Gastrocnemius medialis (tissue), 4 donors: ENCODE measurements at regions not wholly inside any gene's neighbourhood (a gene's known extent, or its start where the extent isn't known, plus 50 kb on each side); places are given as distances from the start of the nearest gene placed in this dataset.

ENCODE experiments used
- ATAC-seq, 2 donors: fragments of 150-250 bp; one replicate each; pipeline ENCODE4 v1.9.1; 2016
- DNase-seq, 2 donors: peaks; one replicate each; pipeline ENCODE4 v3.0.0-alpha.2; 2019
- H3K27ac ChIP-seq, 4 donors: fragments of 200-600 bp; sonication (generic); 1 replicate in 1 of 4; 2 replicates in 3 of 4; pipeline ENCODE4 v1.5.1; 2016 to 2018; ENCODE audit warnings: mild to moderate bottlenecking in 2 of 4, moderate library complexity in 1 of 4
- H3K27me3 ChIP-seq, 3 donors: fragments of 200-600 bp; sonication (generic) in 2 of 3; 1 replicate in 1 of 3; 2 replicates in 2 of 3; pipeline versions ENCODE4 v1.5.1 to v1.6.0; 2016 to 2019; ENCODE audit warnings: mild to moderate bottlenecking in 1 of 3, moderate library complexity in 1 of 3
- H3K36me3 ChIP-seq, 2 donors: fragments of 200-600 bp; sonication (generic) in 1 of 2; one replicate each; pipeline ENCODE4 v1.5.1; 2017 to 2018
- H3K4me1 ChIP-seq, 2 donors: fragments of 200-600 bp; sonication (generic) in 1 of 2; one replicate each; pipeline ENCODE4 v1.5.1; 2016 to 2017; ENCODE audit warnings: mild to moderate bottlenecking in 2 of 2
- H3K4me3 ChIP-seq, 4 donors: fragments of 200-600 bp; sonication (generic) in 3 of 4; 1 replicate in 1 of 4; 2 replicates in 3 of 4; pipeline ENCODE4 v1.5.1; 2016 to 2019; ENCODE audit warnings: mild to moderate bottlenecking in 2 of 4
- H3K9me3 ChIP-seq, 3 donors: fragments of 200-600 bp; sonication (generic) in 2 of 3; 1 replicate in 1 of 3; 2 replicates in 2 of 3; pipeline ENCODE4 v1.5.1; 2016 to 2019
- CTCF ChIP-seq, 5 experiments: fragments of 450-650 bp in 3 of 5; fragments of 200-600 bp in 2 of 5; sonication (generic) in 2 of 5; IDR thresholded peaks in 4 of 5; conservative IDR thresholded peaks in 1 of 5; 1 replicate in 4 of 5; 2 replicates in 1 of 5; pipeline ENCODE4 v1.5.1; 2016 to 2019; ENCODE audit warnings: antibody characterized with exemption in 5 of 5, mild to moderate bottlenecking in 3 of 5, moderate library complexity in 3 of 5
- POLR2A ChIP-seq, 2 donors: fragments of 450-650 bp; IDR thresholded peaks; one replicate each; pipeline ENCODE4 v1.6.1; 2017; ENCODE audit warnings: antibody characterized with exemption in 2 of 2, mild to moderate bottlenecking in 2 of 2, moderate library complexity in 2 of 2
- in situ Hi-C, 4 donors: fragments of 200-750 bp; cut with MboI; loops; one replicate each; pipeline versions ENCODE4 v1.15.0 to v1.8.0; 2017; ENCODE audit warnings: low sequenced_read_pairs in 4 of 4
- intact Hi-C: fragments of 100-400 bp; cut with DNase I; formaldehyde crosslinking; loops from one replicate; pipeline ENCODE4 v1.15.1; 2023; ENCODE audit warnings: low total_unique reads

GRCh38 chr11:25943777-25944661 is 387.9 kb upstream of the ANO3 start:
- peaks cover 18 to 32% of the 10 kb centered on the region in 2 donors for H3K4me1 ChIP-seq
- DNase-seq, result no peak
- H3K4me3 ChIP-seq, result no peak overlapping the region
- ATAC-seq, result no peak
- no peaks in the 10 kb centered on the region for H3K36me3 ChIP-seq
- no peaks in the 10 kb centered on the region for H3K27me3 ChIP-seq
- no peaks in the 10 kb centered on the region for H3K9me3 ChIP-seq
- in situ Hi-C loops, result no loop called here
- TF ChIP-seq POLR2A (IDR thresholded peaks at IDR 0.05) (no peak), CTCF (IDR thresholded peaks at IDR 0.05 in 4 of 5, conservative IDR thresholded peaks at IDR 0.05 in 1 of 5) (no peak)
- intact Hi-C loops, result no loop called here
- no peak overlapping the region for H3K27ac ChIP-seq

GRCh38 chr11:25949918-25950317 is 382.0 kb upstream of the ANO3 start:
- DNase-seq, result no peak
- intact Hi-C loops, result no loop called here
- in situ Hi-C loops, result no loop called here

GRCh38 chr11:25953006-25953405 is 378.9 kb upstream of the ANO3 start:
- intact Hi-C loops (no loop called here), in situ Hi-C loops (no loop called here)
- H3K4me3 ChIP-seq, result no peak overlapping the region
- DNase-seq (no peak), ATAC-seq (no peak)
- no peaks in the 10 kb centered on the region for H3K36me3 ChIP-seq
- H3K27ac ChIP-seq, result no peak overlapping the region
- H3K4me1 ChIP-seq, result peaks cover 0 to 5% of the 10 kb centered on the region in 2 donors
- no peak for TF ChIP-seq CTCF (IDR thresholded peaks at IDR 0.05 in 4 of 5, conservative IDR thresholded peaks at IDR 0.05 in 1 of 5)
- TF ChIP-seq POLR2A (IDR thresholded peaks at IDR 0.05), result no peak
- no peaks in the 10 kb centered on the region for H3K9me3 ChIP-seq
- no peaks in the 10 kb centered on the region for H3K27me3 ChIP-seq

More at GRCh38 chr11:25949918-25950317, 382.0 kb upstream of the ANO3 start:
- H3K4me3 ChIP-seq, result no peak overlapping the region
- no peaks in the 10 kb centered on the region for H3K27me3 ChIP-seq
- no peak for ATAC-seq
- no peak overlapping the region for H3K27ac ChIP-seq
- H3K36me3 ChIP-seq, result no peaks in the 10 kb centered on the region
- peaks cover 0 to 3% of the 10 kb centered on the region in 2 donors for H3K4me1 ChIP-seq
- H3K9me3 ChIP-seq, result no peaks in the 10 kb centered on the region
- TF ChIP-seq CTCF (IDR thresholded peaks at IDR 0.05 in 4 of 5, conservative IDR thresholded peaks at IDR 0.05 in 1 of 5), result no peak
- TF ChIP-seq POLR2A (IDR thresholded peaks at IDR 0.05), result no peak

- no peak overlapping the region for H3K4me3 ChIP-seq
- intact Hi-C loops, result no loop called here
- no peak for ATAC-seq
- DNase-seq, result no peak
- H3K27me3 ChIP-seq, result no peaks in the 10 kb centered on the region
- TF ChIP-seq POLR2A (IDR thresholded peaks at IDR 0.05), result no peak
- TF ChIP-seq CTCF (IDR thresholded peaks at IDR 0.05 in 4 of 5, conservative IDR thresholded peaks at IDR 0.05 in 1 of 5), result no peak
- H3K9me3 ChIP-seq, result no peaks in the 10 kb centered on the region
- H3K27ac ChIP-seq, result no peak overlapping the region
- H3K36me3 ChIP-seq, result no peaks in the 10 kb centered on the region
- in situ Hi-C loops, result no loop called here
- H3K4me1 ChIP-seq, result peaks cover 0 to 5% of the 10 kb centered on the region in 2 donors
These were observed 373.9 kb upstream of the ANO3 start for GRCh38 chr11:25958045-25958444.
